GM18502 (cell line): ENCODE measurements at regions not wholly inside any gene's neighbourhood (a gene's known extent, or its start where the extent isn't known, plus 50 kb on each side); places are given as distances from the start of the nearest gene placed in this dataset.
"Not testable (repeated sequence)": the region's sequence is repeated elsewhere in the genome, so short reads cannot be mapped to it uniquely, and the experiment has no call there.

Source experiments
- ATAC-seq: cut with Tn5 transposase; IDR thresholded peaks from one replicate; pipeline ENCODE4 v1.9.1; 2021; ENCODE audit warnings: mild to moderate bottlenecking; ENCODE audit not compliant: unreplicated experiment, poor library complexity

DNA sequence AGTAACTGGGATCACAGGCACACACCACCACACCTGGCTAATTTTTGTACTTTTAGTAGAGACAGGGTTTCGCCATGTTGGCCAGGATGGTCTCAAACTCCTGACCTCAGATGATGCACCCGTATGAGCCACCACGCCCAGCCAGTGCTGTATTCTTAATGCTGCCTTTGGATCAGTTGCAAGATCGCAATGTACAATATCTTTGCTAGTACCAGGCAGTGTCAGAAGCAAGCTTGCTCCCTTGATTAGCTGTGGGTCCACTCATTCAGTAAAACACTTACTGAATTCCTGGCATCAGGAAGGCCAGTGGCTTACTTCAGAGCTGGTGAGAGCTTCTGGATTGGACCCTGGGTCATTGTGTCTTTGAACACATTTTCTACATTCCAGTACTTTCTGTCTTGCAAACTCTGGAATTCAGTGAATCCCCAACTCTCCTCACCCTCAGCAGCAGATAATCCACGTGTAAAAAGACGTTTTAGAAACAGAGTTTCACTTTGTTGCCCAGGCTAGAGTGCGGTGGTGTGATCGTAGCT is 1183.7 kb downstream of the AACS start:
- ATAC-seq, result no peak

DNA sequence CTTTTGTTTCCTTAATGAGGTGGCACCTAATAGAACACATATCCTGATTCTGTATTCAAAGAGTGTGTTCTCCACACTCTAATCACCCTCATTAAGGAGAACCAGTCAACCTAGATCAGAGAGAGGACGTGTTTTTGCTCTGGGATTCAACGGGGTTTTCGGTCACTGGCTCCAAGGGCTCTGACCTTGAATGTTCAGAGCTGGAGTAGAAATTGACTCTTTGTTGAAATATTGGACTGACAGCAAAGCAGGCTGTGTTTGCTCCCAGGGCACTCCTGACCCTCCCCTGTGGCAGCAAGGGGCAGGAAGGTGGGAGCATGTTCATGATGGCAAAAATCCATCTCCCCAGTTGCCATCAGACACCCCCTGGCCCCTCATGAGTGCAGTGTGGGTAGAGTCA is 1193.0 kb downstream of the AACS start:
- ATAC-seq, result no peak

DNA sequence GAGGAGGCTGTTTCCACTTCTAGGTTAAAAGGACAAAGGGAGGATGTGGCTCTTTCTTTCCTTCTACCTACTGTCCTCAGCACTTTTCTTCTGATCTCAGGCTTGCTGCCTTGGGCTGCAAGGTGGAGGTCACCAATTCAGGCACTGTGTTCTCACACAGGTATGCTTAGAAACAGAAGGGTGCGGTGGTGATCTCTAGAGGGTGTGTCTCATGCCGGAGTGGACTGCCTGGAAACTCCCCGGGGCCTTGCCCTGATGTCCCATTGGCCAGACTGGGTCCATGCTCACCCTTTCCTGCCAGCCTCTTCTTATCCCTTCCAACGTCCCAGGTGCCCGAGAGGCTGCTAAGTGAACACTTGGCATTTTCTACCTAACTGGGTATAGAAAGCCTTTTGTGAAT is 1197.6 kb downstream of the AACS start:
- ATAC-seq, result no peak

DNA sequence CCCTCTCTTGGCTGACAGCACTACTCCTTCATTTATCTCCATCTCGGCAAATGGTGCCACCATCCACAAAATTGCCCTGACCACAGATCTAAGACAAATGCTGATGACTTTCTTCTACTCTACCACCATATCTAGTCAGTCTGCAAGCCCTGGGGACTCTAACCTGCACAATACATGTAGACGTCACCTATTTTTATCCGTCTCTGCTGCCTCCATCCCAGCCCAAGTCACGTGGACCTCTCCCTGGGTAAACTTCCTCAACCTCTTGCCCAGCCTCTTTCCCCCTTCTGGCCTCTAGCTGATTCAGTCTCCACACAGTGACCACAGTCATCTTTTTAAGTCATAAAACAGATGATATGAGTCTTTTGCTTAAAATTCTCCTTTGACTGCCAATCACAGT is 1203.0 kb downstream of the AACS start:
- no peak for ATAC-seq

GRCh38 chr12:126271159-126271558 is 1205.9 kb downstream of the AACS start:
- ATAC-seq, result no peak

GRCh38 chr12:126282691-126283090 is 1217.5 kb downstream of the AACS start:
- no peak for ATAC-seq

- ATAC-seq, result no peak
Measured at GRCh38 chr12:126286203-126286602, 1221.0 kb downstream of the AACS start.

GRCh38 chr12:126290456-126290855 is 1225.2 kb downstream of the AACS start:
- no peak for ATAC-seq

DNA sequence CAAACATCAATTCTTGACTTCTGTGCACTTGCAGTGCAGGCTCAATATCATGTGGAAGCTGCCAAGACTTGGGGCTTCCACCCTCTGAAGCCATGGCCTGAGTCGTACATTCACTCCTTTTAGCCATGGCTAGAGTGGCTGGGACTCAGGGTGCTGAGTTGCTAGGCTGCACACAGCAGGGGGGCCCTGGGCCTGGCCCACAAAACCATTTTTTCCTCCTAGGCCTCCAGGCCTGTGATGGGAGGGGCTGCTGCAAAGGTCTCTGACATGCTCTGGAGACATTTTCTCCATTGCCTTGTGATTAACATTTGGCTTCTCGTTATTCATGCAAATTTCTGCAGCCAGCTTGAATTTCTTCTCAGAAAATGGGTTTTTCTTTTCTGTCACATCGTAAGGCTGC is 1226.8 kb downstream of the AACS start:
- ATAC-seq, result not testable (repeated sequence)

- no peak for ATAC-seq
Measured at GRCh38 chr12:126295652-126296051, 1230.4 kb downstream of the AACS start.

GRCh38 chr12:126309278-126309677 is 1244.0 kb downstream of the AACS start:
- no peak for ATAC-seq

DNA sequence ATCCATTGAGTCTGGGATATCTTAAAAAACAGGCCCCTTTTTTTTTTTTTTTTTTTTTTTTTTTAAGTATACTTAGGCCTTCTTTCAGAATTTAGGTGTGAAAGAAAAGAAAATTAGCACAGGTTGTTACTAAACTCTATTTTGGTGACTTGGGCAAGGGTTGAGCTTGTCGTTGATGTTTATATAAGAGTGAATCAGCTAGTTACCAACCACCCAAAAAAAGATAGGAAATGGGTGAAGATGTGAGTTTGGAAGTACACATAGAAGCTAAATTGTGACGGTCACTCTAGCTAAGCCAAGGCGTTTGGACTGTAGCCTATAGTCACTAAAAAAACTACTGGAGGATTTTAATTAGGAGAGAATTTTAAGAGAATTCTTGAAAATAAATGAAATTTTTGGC is 1247.2 kb downstream of the AACS start:
- no peak for ATAC-seq

GRCh38 chr12:126316411-126316810 is 1251.2 kb downstream of the AACS start:
- no peak for ATAC-seq

DNA sequence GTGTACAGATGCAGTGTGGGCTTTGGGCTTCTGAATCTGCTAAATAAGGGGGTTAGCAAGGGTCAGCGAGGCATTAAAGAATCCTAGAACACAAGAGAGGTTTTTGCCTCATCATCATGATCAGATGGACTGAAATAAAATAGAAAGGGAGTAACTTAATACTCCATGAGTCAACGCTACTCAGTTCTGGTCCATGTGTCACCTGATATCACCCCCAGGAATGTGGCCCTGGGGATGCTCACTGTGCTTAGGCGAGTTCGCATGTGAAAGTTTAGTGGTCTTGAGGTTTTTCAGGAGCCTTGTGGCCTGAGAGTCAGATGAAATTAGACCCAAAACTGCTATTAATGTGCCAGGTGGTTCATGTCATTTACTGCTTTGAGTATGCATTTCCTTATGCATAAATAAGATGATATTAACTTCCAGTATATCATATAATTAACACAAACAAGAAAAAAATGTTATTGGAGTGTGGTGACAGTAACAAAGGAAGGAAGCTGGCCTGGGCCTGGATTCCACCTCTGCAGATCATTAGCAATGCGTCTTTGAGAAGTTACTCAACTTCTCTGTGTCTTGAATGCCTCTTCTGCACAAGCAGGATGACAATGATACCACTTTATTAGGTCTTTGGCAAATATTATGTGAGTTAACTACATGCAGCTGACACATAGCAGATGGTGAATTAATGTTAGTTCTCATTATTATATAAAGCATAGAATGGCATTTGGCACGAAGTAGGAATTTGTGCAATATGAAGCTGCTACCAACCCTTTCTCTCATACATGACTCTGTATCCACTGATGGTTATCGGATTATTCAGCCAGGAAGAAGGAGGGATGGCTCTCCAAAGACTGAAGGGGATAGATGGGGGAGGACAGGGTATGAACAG is 1272.6 kb downstream of the AACS start:
- no peak for ATAC-seq

- ATAC-seq, result no peak
Measured at GRCh38 chr12:126342866-126343265, 1277.6 kb downstream of the AACS start.

DNA sequence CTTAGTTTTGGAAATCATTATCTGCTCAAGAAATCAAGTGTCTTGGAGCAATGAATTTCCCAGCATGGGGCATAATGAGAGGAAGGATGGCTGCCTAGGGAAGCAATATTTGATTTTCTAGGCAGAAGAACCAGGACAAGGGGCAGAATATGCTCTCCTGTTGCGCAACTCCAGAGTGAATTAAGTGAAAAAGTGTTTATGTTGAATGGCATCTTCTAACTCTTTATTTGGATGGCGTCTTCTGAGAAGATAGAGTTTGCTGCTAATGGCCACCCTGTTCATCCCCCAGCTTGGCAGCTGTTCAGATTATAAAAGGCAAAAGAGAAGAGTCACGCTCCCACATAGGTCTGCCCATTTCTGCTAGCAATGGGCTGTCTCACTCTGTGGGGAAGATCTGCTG is 1278.1 kb downstream of the AACS start:
- no peak for ATAC-seq

DNA sequence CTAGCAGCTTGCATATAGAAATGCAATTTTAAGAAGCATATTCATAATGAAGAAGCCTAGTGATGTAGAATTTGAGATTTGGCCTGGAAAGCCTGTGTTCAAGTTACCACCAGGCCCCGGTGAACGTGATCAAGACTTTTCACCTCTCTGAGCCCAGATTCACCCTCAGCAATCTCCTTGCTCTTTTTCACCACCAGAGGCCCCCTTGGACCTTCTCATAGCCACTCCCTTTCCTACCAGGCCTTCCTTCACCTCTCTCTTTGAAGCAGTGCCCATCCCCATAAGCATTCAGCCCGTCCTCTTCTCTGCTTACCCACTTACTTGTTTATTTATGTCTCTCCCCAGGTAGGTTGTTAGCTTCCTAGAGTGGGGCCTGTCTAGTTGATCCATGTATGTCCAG is 1280.9 kb downstream of the AACS start:
- ATAC-seq, result no peak

DNA sequence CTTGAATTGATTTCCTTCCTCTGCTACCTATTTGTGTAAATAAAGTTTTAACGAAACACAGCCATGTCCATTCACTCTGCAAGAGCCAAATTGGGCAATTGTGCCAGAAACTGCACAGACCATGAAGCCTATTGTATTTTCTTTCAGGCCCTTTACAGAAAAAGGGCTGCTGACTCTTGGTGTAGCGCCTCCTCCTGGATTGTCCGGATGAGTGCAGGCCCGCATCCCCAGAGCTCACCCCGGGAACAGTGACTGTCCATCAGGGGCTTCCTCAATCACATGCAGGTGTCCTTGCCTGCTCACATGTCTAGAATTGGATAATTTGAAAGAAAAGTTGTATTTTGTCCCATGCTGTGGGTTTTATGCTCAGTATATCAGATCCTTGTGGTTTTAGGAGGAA is 1282.2 kb downstream of the AACS start:
- no peak for ATAC-seq

DNA sequence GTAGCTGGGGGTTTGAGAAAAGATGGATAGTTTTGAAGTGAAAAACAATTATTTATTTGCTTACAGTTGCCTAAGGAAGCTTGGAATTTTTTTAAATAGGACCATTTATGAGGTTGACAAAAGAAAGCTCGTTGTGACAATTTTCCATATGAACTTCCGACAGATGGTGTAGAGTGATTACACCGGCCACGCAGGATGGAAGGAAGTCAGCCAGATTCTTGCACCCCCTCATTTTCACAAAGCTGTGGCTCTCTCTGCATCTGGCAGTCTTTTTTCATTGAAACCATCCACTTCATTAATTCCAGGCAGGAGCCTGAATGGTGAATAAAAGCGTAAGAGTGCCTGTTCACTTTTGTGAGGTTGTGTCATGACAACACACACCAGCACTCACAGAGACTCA is 1284.1 kb downstream of the AACS start:
- ATAC-seq, result no peak

DNA sequence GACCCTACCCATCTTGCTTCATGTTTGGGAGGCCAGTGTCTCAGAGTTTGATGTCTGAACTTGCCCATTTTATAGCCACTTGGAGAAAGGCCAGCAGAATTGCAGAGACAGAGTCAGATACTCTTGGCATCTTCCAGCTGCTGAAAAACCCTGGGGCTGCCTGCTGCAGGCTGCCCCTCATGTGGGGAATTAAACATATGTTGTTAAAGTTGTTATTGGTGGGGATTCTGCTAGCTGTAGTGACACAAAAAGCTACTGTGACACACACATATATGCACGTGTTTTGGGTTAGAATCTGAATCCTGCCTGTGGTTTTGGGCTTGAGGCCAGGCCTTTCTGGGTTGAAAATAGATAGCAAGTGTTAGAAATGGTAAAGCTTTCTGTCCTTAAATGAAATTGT is 1288.4 kb downstream of the AACS start:
- ATAC-seq, result no peak

GRCh38 chr12:126354633-126355032 is 1289.4 kb downstream of the AACS start:
- ATAC-seq, result no peak

DNA sequence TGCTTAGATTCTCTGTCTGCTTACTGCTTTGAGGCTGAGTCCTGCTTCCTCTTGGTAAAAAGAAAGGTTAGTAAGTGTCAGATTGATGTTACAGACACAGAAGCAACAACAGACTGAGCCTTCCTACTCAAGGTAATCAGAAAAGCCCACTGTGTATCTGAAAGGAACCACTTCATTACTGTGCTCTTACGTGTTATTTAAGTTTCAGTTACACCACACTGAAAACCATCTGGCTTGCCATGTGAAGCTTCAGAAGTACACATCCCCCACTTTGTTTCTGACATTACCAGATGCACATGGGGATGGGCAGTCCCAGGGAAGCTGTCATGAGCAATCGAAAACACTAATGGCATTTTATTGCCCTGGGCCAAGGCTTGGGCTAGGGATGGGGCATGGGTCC is 1290.1 kb downstream of the AACS start:
- ATAC-seq, result no peak
